Heart right ventricle (tissue), 16 donors: ENCODE measurements at regions not wholly inside any gene's neighbourhood (a gene's known extent, or its start where the extent isn't known, plus 50 kb on each side); places are given as distances from the start of the nearest gene placed in this dataset.
A peak's percentile ranks its signal among the peaks of the same experiment; 100 is the strongest.

Experiments
- ATAC-seq, 8 donors: fragments of 200-7000 bp; cut with Tn5 transposase; one replicate each; pipeline ENCODE4 v1.9.1; 2020; ENCODE audit warnings: mild to moderate bottlenecking in 8 of 8, moderate library complexity in 8 of 8, moderate number of reproducible peaks in 1 of 8
- DNase-seq, 2 donors: peaks; one replicate each; pipeline ENCODE4 v3.0.0-alpha.2; 2020
- H3K27ac ChIP-seq, 10 donors: fragments of 200-600 bp; sonication (generic) in 2 of 10; one replicate each; pipeline versions ENCODE4 v1.5.0 to v1.8.0; 2020 to 2022; ENCODE audit warnings: mild to moderate bottlenecking in 3 of 10
- H3K27me3 ChIP-seq, 7 donors: fragments of 200-600 bp; one replicate each; pipeline ENCODE4 v1.8.0; 2021 to 2022; ENCODE audit warnings: mild to moderate bottlenecking in 2 of 7
- H3K36me3 ChIP-seq, 9 donors: fragments of 200-600 bp; sonication (generic) in 1 of 9; one replicate each; pipeline versions ENCODE4 v1.5.0 to v1.8.0; 2020 to 2022; ENCODE audit warnings: mild to moderate bottlenecking in 2 of 9
- H3K4me1 ChIP-seq, 9 donors: fragments of 200-600 bp; sonication (generic) in 1 of 9; one replicate each; pipeline versions ENCODE4 v1.5.0 to v1.8.0; 2020 to 2022; ENCODE audit warnings: mild to moderate bottlenecking in 4 of 9
- H3K4me3 ChIP-seq, 10 donors: fragments of 200-600 bp; sonication (generic) in 2 of 10; one replicate each; pipeline versions ENCODE4 v1.5.0 to v1.8.0; 2020 to 2022; ENCODE audit warnings: mild to moderate bottlenecking in 7 of 10, moderate library complexity in 2 of 10
- H3K9me3 ChIP-seq, 11 donors: fragments of 200-600 bp in 10 of 11; sonication (generic) in 2 of 11; one replicate each; pipeline versions ENCODE4 v1.5.0 to v1.8.0; 2013 to 2022; ENCODE audit warnings: mild to moderate bottlenecking in 2 of 11, control low read depth in 1 of 11, moderate library complexity in 1 of 11
- CTCF ChIP-seq, 9 donors: fragments of 200-600 bp; sonication (generic) in 2 of 9; IDR thresholded peaks; one replicate each; pipeline versions ENCODE4 v1.5.0 to v1.8.0; 2021 to 2022; ENCODE audit warnings: antibody characterized with exemption in 9 of 9, mild to moderate bottlenecking in 5 of 9, moderate library complexity in 1 of 9
- WGBS, 2 donors: extraction: QIAGEN DNeasy Blood & Tissue Kit; methylation state at CpG; one replicate each; pipeline ENCODE4 v1.1.7; 2013; ENCODE audit warnings: inconsistent platforms in 1 of 2; 5-methylcytosine and 5-hydroxymethylcytosine counted together
- intact Hi-C, 10 donors: fragments of 100-400 bp; cut with DNase I; formaldehyde crosslinking; loops; one replicate each; pipeline versions ENCODE4 v1.11.1 to v1.14.2; 2022
- donor health status: Arrhythmogenic right ventricular cardiomyopathy.
- donor health status: ischemic (EF 13 %, LVEDD 7.1; RV severe dilation, severe dysfunction).
- donor health status: healthy with polysubstance abuse.
- donor health status: DM: no; HTN: yes; CAD: no.
- donor health status: DM: no; HTN: no; CAD: no.
- donor health status: ischemic (EF 25% LVEDD 6.9; RV normal size, moderate dysfunction).
- donor health status: ischemic (EF 25% LVEDD 5.7; RV mildly dilated, moderate dysfunction).
- donor health status: healthy.
- donor health status: DM: yes; HTN: yes; CAD: no.
- donor health status: Ischemic cardiomyopathy.
- donor health status: ischemic (EF 35%, LVEDD 5.7; RV mildly dilated, moderate dysfunction).
- donor health status: nonischemic (EF 11% LVEDD 7.7; RV severe dilation, severe dysfunction).
- donor health status: DM: yes; HTN: yes; CAD: no.
- donor health status: PGD.
- donor health status: ischemic (EF 29% LVEDD 5.4; RV normal size, mild dysfunction).
- donor health status: nonischemic (EF 23%, LVEDD 6.1; RV moderate dilation, normal function).

DNA sequence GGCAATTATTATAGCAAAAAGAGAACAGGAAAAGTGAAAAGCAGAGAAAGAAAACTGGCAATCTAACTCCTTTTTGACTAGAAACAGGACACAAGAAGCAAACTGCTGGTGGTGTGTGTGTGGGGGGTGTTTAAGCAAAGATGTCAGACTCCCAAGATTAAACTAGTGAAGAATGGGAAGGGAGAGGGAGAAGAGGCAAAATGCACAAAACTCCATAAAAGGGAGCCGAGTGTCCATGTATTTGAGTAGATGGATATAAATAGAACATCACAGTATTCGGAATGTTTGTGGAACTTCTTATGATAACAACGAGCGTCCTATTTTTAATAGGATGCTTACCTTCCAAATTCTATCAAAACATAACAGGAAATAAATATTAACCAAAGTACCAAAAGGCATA, 179.8 kb upstream of the TRIB2 start:
- H3K27ac ChIP-seq, result peak overlapping the region in 5 of 10 donors; percentile 20 to 39 (median 23)
- WGBS, 2 donors, result 42 to 48% methylated on average over 4 of the region's 4 CpGs
- no peak overlapping the region for H3K4me3 ChIP-seq
- no peaks in the 10 kb centered on the region for H3K9me3 ChIP-seq
- H3K4me1 ChIP-seq, result peaks cover 0 to 32% (median 15%) of the 10 kb centered on the region in 9 donors
- no peaks in the 10 kb centered on the region for H3K27me3 ChIP-seq
- DNase-seq (no peak), ATAC-seq (peak in 2 of 8 donors; percentile 25 to 34)
- no peaks in the 10 kb centered on the region for H3K36me3 ChIP-seq
- no peak for TF ChIP-seq CTCF (IDR thresholded peaks at IDR 0.05)
- intact Hi-C loops, result no loop called here

DNA sequence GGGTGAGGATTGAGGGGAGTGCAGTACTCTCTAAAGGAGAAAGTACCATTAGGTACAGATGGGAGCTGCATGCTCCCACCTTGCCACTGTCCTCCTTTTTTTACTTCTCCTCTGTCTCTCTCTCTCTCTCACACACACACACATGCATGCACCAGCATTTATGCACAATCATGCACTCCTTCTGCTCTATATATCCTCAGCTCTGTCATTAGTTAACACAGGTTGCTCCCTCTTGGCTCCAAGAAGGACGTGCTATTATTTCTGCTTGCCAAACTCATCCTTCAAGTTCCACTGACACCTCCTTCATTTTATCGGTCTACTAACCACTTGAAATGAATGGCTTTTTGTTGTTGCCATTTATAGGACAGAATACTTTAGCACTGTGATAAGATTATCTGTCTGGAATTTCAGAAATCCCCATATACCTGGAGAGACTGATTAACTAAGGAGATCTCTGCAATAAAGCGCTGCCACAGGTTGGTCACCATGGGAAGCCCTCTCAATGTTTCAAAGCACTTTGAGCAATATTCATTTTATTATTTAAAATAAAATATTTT, 178.5 kb upstream of the TRIB2 start:
- ATAC-seq (peak in 1 of 8 donors; percentile 16), DNase-seq (no peak)
- no peak for TF ChIP-seq CTCF (IDR thresholded peaks at IDR 0.05)
- Histone ChIP-seq H3K27ac (peak overlapping the region in 1 of 10 donors; percentile 19), H3K27me3 (no peaks in the 10 kb centered on the region), H3K9me3 (no peaks in the 10 kb centered on the region), H3K4me3 (no peak overlapping the region), H3K36me3 (no peaks in the 10 kb centered on the region), H3K4me1 (peaks cover 0 to 38% (median 15%) of the 10 kb centered on the region in 9 donors)
- intact Hi-C loops, result no loop called here
- 61 to 67% methylated on average over 3 of the region's 3 CpGs for WGBS, 2 donors

DNA sequence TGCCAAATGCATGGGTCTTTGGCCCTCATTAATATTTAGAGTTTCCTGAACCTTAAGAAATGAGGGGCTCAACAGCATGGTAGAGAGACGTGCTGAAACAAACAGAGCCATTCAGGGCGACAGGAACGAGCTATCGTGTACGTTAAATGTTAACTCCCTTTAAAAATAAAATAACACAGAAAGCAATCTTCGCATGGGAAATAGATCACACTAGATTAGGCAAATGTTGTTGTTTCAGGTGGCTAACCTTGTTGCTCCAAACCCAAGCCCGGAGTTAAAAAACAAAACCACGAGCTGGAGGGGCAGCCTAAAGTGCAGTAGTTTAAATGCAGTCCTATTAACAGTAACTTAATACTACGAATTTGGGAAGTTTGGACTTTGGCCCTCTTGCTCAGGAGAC, 177.4 kb upstream of the TRIB2 start:
- no peaks in the 10 kb centered on the region for H3K27me3 ChIP-seq
- H3K4me3 ChIP-seq, result no peak overlapping the region
- 76 to 81% methylated on average over 9 of the region's 9 CpGs for WGBS, 2 donors
- ATAC-seq (no peak), DNase-seq (no peak)
- no peaks in the 10 kb centered on the region for H3K9me3 ChIP-seq
- no peak for TF ChIP-seq CTCF (IDR thresholded peaks at IDR 0.05)
- intact Hi-C loops, result no loop called here
- peaks cover 3 to 49% (median 14%) of the 10 kb centered on the region in 9 donors for H3K4me1 ChIP-seq
- H3K36me3 ChIP-seq, result no peaks in the 10 kb centered on the region
- H3K27ac ChIP-seq, result peak overlapping the region in 3 of 10 donors; percentile 33 to 55 (median 41)

GRCh38 chr2:12539776-12540562, 176.8 kb upstream of the TRIB2 start:
- no peak for TF ChIP-seq CTCF (IDR thresholded peaks at IDR 0.05)
- Histone ChIP-seq H3K9me3 (no peaks in the 10 kb centered on the region), H3K4me3 (no peak overlapping the region), H3K27me3 (no peaks in the 10 kb centered on the region), H3K27ac (peak overlapping the region in 3 of 10 donors; percentile 33 to 55 (median 41)), H3K36me3 (no peaks in the 10 kb centered on the region), H3K4me1 (peaks cover 3 to 48% (median 14%) of the 10 kb centered on the region in 9 donors)
- ATAC-seq (peak; percentile 49 to 89 (median 60)), DNase-seq (no peak)
- intact Hi-C loops, result loop anchor here in 1 of 10 donors (10.0 kb wide), 1 partner anchor 465 kb away; no protein-coding TSS in a partner anchor
- 57 to 68% methylated on average over 10 of the region's 10 CpGs for WGBS, 2 donors
